AG09319 (cell line): ENCODE measurements at regions not wholly inside any gene's neighbourhood (a gene's known extent, or its start where the extent isn't known, plus 50 kb on each side); places are given as distances from the start of the nearest gene placed in this dataset.

Source experiments
- DNase-seq: peaks from one replicate; pipeline ENCODE4 v3.0.0-alpha.2; 2010; ENCODE audit warnings: low read depth; ENCODE audit errors: extremely low read depth
- TF ChIP-seq, protein P1 (sequence below): IDR thresholded peaks from 2 replicates; pipeline ENCODE4 v1.5.1; 2011; ENCODE audit warnings: low read depth, mild to moderate bottlenecking, inconsistent platforms, low read length, moderate library complexity

DNA sequence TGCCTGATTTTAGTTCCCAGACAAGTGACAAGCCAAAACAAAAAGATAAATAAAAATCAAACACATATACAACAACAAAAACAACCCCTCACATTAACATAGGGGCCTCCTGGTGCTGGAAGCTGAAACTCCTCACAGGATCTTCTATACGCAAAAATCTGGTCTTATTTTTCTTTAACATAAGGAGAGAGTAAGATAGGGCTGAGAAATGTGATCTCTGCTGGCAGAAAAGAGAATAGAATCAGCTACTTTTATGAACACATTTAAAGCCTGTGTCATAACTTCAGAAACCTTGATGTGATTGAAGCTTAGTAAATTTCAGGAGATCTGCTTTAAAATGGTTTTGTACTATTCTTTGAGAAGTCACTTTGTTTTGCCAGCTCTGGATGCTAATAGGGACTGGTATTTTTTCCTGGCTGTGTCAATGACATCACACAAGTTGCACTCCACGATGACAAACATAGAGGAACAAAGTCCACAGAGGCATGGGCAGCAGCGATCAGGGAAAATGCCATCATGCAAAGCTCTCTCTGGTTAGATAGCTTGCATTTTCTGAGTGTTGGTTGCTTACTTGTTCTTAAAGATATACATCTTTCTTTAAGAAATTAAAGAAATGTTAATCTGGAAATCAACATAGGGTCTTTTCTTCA is 176.6 kb upstream of the SP4 start:
- TF ChIP-seq, protein P1, sequence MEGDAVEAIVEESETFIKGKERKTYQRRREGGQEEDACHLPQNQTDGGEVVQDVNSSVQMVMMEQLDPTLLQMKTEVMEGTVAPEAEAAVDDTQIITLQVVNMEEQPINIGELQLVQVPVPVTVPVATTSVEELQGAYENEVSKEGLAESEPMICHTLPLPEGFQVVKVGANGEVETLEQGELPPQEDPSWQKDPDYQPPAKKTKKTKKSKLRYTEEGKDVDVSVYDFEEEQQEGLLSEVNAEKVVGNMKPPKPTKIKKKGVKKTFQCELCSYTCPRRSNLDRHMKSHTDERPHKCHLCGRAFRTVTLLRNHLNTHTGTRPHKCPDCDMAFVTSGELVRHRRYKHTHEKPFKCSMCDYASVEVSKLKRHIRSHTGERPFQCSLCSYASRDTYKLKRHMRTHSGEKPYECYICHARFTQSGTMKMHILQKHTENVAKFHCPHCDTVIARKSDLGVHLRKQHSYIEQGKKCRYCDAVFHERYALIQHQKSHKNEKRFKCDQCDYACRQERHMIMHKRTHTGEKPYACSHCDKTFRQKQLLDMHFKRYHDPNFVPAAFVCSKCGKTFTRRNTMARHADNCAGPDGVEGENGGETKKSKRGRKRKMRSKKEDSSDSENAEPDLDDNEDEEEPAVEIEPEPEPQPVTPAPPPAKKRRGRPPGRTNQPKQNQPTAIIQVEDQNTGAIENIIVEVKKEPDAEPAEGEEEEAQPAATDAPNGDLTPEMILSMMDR: no peak
- DNase-seq: no peak

DNA sequence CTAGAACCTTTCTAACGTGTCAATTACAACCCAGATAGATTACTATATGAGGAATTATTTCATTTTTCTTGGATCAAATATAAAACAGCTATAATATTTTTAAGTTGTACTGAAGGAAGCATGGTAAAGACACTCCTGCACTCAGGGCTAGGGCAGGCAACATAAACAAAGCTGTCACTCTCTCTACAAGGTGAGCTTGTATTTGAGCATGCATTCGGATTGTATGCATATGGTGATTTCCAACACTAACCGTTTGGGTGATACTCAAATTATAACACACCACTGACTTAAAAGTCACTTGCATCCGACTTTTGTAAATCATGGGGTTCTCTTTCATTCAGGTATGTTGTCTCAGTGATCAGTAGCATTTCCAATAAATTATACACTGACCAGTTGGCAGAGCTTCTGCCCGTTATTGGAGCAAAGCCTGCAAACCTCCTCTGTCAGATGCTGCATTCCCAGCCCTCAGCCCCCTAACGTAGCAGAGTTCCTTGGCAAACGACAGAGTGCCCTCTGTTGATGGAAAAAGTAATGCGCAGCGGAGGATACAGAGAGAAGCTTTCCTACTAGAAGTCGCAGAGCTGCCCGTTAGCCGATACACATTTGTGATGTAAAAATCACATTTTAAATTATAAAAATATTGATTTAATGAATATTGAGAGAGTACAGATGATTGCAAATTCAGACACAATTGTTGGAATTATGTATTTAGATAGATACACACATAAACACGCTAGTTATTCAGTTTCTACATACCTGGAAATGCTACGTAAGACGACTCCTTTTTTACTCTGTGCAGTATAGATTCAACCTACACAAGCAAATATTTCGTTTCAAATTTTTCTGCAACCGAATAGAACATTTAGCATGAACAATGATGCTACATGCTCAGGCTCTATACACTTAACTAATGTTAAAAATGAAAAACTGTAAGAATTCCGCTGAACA is 173.9 kb upstream of the SP4 start:
- TF ChIP-seq, protein P1: peak; percentile 41
- DNase-seq: no peak

DNA sequence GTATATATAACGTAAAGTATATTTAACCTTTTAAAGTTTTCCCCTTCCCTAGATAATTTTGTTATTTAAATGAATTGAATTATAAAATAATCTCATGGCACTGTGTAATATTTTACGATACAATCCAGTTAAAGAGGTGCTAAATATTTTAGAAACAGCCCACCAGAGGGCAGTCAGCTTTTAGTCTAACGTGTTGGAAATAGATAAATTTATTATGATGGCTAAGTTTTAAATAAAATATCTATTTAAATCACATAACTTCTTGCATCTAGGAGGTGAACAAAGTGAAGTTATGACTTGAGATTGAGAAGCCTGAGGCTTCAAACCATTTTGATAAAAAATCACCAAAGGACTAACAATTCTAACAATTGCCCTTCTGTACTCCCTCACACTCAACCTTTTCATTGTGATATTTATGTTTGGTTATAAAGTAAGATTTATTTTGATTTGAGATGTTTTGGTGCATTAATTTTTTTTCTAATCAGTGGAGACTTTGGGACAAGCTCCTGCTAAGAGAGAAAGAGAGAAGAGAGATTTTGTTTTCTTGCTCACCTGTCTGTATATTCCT is 171.5 kb upstream of the SP4 start:
- DNase-seq: no peak
- TF ChIP-seq, protein P1: peak; percentile 23

DNA sequence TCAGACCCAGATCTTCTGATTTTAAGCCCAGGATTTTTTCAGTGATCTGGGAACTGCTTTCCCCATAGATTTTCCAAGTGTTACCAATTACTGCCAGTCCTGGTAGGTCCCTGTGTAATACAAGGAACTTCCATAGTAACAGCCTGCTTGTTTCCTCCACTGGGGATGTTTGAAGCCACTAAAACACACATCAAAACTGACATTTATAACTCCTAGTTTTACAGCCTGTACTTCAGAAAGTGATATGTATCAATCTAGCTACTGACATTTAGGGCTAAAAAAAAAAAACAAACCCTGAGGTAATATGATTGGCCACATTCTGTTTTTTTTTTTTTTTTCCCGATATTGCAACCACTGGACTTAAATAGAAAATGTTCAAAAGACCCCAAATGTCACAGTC is 166.9 kb upstream of the SP4 start:
- TF ChIP-seq, protein P1: no peak

DNA sequence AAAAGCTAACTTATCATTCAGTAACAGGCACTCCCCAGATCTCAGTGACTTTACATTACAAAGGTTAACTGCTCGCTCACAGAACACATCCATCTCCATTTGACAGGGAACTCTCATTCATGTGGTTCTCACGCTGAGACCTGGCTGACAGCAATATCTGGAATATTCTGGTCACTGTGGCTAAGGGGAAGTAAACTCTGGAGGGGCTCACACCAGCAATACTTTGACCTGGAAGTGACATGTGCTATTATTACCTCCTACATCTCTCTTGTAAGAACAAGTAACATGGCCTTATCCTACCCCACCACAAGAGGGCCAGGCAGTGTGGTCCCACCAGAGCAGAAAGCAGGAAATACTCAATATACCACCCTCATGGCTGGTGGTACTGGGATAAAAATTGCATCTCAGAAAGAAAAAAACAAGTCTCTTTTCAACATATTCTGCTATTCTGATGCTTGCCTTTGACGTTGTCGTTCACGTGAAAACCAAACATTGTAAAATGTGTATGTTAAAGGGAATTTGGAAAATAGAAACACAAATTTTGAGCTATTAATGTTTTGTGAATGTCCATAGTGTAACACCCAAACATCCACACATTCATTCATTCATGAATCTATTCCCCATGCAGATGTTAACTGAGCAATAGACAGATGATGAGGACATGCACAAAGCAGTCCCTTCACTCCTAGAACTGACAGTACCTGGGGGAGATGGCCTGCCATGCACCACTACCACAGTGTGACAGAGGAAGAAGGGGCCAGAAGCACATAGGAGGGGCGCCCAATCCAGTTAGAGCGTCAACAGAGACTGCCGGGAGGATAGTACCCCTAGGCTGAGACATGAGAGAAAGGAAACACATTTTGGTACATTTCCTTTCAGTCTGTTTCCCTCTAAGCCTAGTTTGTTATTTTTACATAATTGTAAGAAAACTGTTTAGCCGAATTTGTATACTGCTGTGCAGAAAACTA is 166.0 kb upstream of the SP4 start:
- TF ChIP-seq, protein P1: peak; percentile 25
- no peak for DNase-seq

More for the DNA sequence above, 166.9 kb upstream of the SP4 start:
- DNase-seq: no peak

DNA sequence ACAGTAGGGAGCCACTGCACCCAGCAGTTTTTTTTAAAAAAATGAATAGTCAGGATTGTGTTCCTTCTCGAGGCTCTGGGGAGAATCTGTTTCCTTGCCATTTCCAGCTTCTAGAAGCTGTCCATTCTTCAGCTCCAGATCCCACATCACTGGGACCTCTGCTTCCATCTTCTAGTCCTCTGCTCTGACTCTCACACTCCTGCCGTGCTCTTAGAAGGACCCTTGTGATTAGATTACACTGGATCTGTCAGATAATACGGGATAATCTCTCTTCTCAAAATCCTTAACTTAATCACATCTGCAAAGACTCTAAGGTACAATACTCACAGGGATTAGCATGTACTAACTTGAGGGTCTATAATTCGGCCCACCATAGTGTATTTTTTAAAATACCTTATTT is 158.9 kb upstream of the SP4 start:
- DNase-seq: no peak
- TF ChIP-seq, protein P1: no peak
